ENCODE measurements at regions not wholly inside any gene's neighbourhood (a gene's known extent, or its start where the extent isn't known, plus 50 kb on each side); places are given as distances from the start of the nearest gene placed in this dataset.

DNA sequence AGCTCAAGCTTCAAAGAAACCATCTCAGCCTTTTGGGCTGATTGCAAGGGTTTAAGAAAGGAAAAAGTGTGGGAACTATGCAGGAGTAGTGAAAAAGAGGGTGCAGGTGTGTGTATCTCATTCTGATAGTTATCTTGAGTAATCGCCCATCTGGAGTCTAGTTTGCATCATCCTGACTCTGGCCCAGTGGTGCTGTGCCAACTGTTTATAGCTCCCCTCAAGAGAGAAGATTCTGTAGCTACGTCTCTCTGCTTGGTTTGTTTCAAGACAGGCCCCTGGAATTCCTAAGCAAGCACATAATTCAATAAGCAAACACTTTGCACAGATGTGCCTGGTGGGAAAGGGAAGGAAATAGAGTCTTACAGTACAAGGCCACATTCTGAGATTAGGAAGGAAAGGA is 144.4 kb downstream of the HAPSTR1 start:
- TF ChIP-seq, protein P1, sequence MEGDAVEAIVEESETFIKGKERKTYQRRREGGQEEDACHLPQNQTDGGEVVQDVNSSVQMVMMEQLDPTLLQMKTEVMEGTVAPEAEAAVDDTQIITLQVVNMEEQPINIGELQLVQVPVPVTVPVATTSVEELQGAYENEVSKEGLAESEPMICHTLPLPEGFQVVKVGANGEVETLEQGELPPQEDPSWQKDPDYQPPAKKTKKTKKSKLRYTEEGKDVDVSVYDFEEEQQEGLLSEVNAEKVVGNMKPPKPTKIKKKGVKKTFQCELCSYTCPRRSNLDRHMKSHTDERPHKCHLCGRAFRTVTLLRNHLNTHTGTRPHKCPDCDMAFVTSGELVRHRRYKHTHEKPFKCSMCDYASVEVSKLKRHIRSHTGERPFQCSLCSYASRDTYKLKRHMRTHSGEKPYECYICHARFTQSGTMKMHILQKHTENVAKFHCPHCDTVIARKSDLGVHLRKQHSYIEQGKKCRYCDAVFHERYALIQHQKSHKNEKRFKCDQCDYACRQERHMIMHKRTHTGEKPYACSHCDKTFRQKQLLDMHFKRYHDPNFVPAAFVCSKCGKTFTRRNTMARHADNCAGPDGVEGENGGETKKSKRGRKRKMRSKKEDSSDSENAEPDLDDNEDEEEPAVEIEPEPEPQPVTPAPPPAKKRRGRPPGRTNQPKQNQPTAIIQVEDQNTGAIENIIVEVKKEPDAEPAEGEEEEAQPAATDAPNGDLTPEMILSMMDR (IDR thresholded peaks at IDR 0.05), result no peak
- TF ChIP-seq POLR2AphosphoS5 (IDR thresholded peaks at IDR 0.05), result no peak

All from breast epithelium (tissue), 3 donors.